ENCODE measurements at regions not wholly inside any gene's neighbourhood (a gene's known extent, or its start where the extent isn't known, plus 50 kb on each side); places are given as distances from the start of the nearest gene placed in this dataset.

GRCh38 chr10:70964881-70965280 is 76.5 kb upstream of the PCBD1 start:
- H2BK120ac ChIP-seq (ENCODE audit: low read depth, low read length), result no peak overlapping the region
- no TSS peak for BruUV-seq (replicated peaks)
- no peak overlapping the region for H3K14ac ChIP-seq (replicated peaks; ENCODE audit: low read depth, low read length)
- H2BK15ac ChIP-seq (ENCODE audit: low read depth, low read length), result no peak overlapping the region
- no peak overlapping the region for H3K4me2 ChIP-seq (ENCODE audit: low read depth, low read length)
- H2AK5ac ChIP-seq (ENCODE audit: low read depth, low read length), result no peak overlapping the region
- H3K18ac ChIP-seq (ENCODE audit: low read depth, low read length), result no peak overlapping the region
- H3K56ac ChIP-seq (ENCODE audit: extremely low read depth, insufficient read depth, low read length), result no peak overlapping the region
- no peaks in the 10 kb centered on the region for H3K79me1 ChIP-seq (ENCODE audit: low read depth in 1 of 2, low read length in 2 of 2)
- no peaks in the 10 kb centered on the region for H3K36me3 ChIP-seq (ENCODE audit: control insufficient read depth, insufficient read depth, low read length)
- H4K20me1 ChIP-seq (ENCODE audit: insufficient read depth, low read length), result no peaks in the 10 kb centered on the region
- no peak overlapping the region for H4K91ac ChIP-seq (ENCODE audit: insufficient read depth, low read depth, low read length)
- no peak overlapping the region for H4K5ac ChIP-seq (ENCODE audit: low read depth, low read length)
- H3K27ac ChIP-seq (ENCODE audit: insufficient read depth, low read length), result no peak overlapping the region
- H3K27me3 ChIP-seq (ENCODE audit: control insufficient read depth, insufficient read depth, low read length), result peaks cover 24% of the 10 kb centered on the region
- 45% methylated on average over 4 of the region's 8 CpGs; no CpG with 5 or more reads in 1 of the 2 experiments for WGBS, 2 experiments (ENCODE audit: extremely low coverage in 2 of 2, insufficient read length in 1 of 2)
- no peaks in the 10 kb centered on the region for H3K9me1 ChIP-seq (ENCODE audit: insufficient read depth, low read length)
- TF ChIP-seq CEBPB (IDR thresholded peaks at IDR 0.05; ENCODE audit: low read depth, low read length), result no peak
- no peak for TF ChIP-seq MXI1 (IDR thresholded peaks at IDR 0.05; ENCODE audit: borderline replicate concordance, low read depth, low read length)
- no peak for TF ChIP-seq NFE2L2 (IDR thresholded peaks at IDR 0.05; ENCODE audit: low read depth, low read length)
- no peak for TF ChIP-seq RFX5 (IDR thresholded peaks at IDR 0.05; ENCODE audit: low read depth, low read length)
- no peak for TF ChIP-seq FOS (IDR thresholded peaks at IDR 0.05; ENCODE audit: low read depth, low read length)
- TF ChIP-seq RCOR1 (IDR thresholded peaks at IDR 0.05; ENCODE audit: insufficient replicate concordance, low read length), result no peak
- TF ChIP-seq CTCF (conservative IDR thresholded peaks at IDR 0.05; ENCODE audit: low read depth, low read length), result no peak
- TF ChIP-seq RAD21 (IDR thresholded peaks at IDR 0.05; ENCODE audit: low read length), result no peak
- no peak for TF ChIP-seq CHD1 (IDR thresholded peaks at IDR 0.05; ENCODE audit: low read depth, low read length)
- TF ChIP-seq MAZ (IDR thresholded peaks at IDR 0.05; ENCODE audit: borderline replicate concordance, low read depth, low read length), result no peak
- TF ChIP-seq ELK1 (IDR thresholded peaks at IDR 0.05; ENCODE audit: borderline replicate concordance, low read depth, low read length), result no peak
- TF ChIP-seq SMC3 (IDR thresholded peaks at IDR 0.05; ENCODE audit: low read depth, low read length), result no peak
- no peak for TF ChIP-seq USF2 (IDR thresholded peaks at IDR 0.05; ENCODE audit: low read depth, low read length)
- H4K8ac ChIP-seq (ENCODE audit: low read depth in 2 of 2, low read length in 2 of 2), result no peak overlapping the region
- no peaks in the 10 kb centered on the region for H3K9me3 ChIP-seq (ENCODE audit: control insufficient read depth, insufficient read depth, low read length)
- DNase-seq, result no peak
- dilution Hi-C loops (cut with HindIII; ENCODE audit: low sequenced_read_pairs, unreplicated experiment) (no loop called here), in situ Hi-C loops (cut with MboI; ENCODE audit: low sequenced_read_pairs) (no loop called here), intact Hi-C loops (cut with micrococcal nuclease) (no loop called here)
- no peak overlapping the region for H2BK20ac ChIP-seq (ENCODE audit: low read depth, low read length)
- no peak overlapping the region for H2BK5ac ChIP-seq (ENCODE audit: low read depth, low read length, poor library complexity, severe bottlenecking)
- H2AK9ac ChIP-seq (replicated peaks; ENCODE audit: low read depth, low read length, poor library complexity), result no peak overlapping the region
- no peak overlapping the region for H3K4me3 ChIP-seq (ENCODE audit: insufficient read depth, low read depth, low read length)
- ChIA-PET POLR2A (ENCODE audit: unreplicated experiment) (no interaction called here), CTCF (no interaction called here)
- no peak overlapping the region for H2AFZ ChIP-seq (replicated peaks; ENCODE audit: low read length, poor library complexity)
- no peak overlapping the region for H3K4ac ChIP-seq (ENCODE audit: low read depth, low read length)
- no peak overlapping the region for H3K23ac ChIP-seq (ENCODE audit: low read depth, low read length)
- H3K9ac ChIP-seq (ENCODE audit: low read depth, low read length), result no peak overlapping the region
- no peaks in the 10 kb centered on the region; the same call in 1 of the 2 replicates for H3K4me1 ChIP-seq (ENCODE audit: control insufficient read depth, insufficient read depth, low read length)
- ATAC-seq (ENCODE audit: low read depth), result no peak

All from IMR-90 (cell line).